Lower leg skin (tissue), 4 donors: ENCODE measurements at regions not wholly inside any gene's neighbourhood (a gene's known extent, or its start where the extent isn't known, plus 50 kb on each side); places are given as distances from the start of the nearest gene placed in this dataset.

Experiments used
- DNase-seq, 2 donors: peaks; one replicate each; pipeline ENCODE4 v3.0.0-alpha.2; 2019; ENCODE audit warnings: low spot score in 2 of 2
- H3K4me3 ChIP-seq: fragments of 200-600 bp; sonication (generic); 2 replicates; pipeline ENCODE4 v1.5.1; 2017; ENCODE audit warnings: mild to moderate bottlenecking, low read depth; ENCODE audit not compliant: poor library complexity, severe bottlenecking
- POLR2A ChIP-seq, 2 donors: fragments of 450-650 bp; IDR thresholded peaks; one replicate each; pipeline ENCODE4 v1.6.1; 2016 to 2017; ENCODE audit warnings: antibody characterized with exemption in 2 of 2, mild to moderate bottlenecking in 1 of 2, moderate library complexity in 1 of 2
- WGBS, 2 donors: methylation state at CpG; one replicate each; pipeline ENCODE4 v1.1.5; 2018; 5-methylcytosine and 5-hydroxymethylcytosine counted together
- intact Hi-C: fragments of 100-400 bp; cut with DNase I; formaldehyde crosslinking; loops from one replicate; pipeline ENCODE4 v1.15.0; 2023; ENCODE audit warnings: low total_unique reads
- TF ChIP-seq, protein P1 (sequence below), 3 donors: fragments of 450-650 bp; IDR thresholded peaks; one replicate each; pipeline ENCODE4 v1.5.1; 2016; ENCODE audit warnings: antibody characterized with exemption in 3 of 3, mild to moderate bottlenecking in 3 of 3, moderate library complexity in 2 of 3

DNA sequence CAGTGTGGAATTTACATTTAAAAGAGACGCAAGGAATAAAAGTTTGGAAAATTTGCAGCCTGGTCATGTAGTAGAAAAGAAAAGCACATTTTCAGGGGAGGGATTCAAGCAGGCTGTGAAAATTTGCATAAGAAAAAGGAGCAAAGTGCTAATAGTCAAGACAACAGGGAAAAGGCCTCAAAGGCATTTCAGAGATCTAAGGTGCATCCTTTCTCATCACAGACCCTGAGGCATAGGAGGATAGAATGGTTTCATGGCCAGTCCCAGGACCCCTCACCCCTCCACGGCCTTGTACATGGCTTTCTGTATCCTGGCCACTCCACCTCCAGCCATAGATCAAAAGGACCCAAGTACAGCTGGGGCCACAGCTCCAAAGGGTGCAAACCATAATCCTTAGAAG lies 380.5 kb upstream of the BRINP3 start:
- H3K4me3 ChIP-seq: no peak overlapping the region
- intact Hi-C loops: no loop called here
- WGBS, 2 donors: 80 to 88% methylated on average over 2 of the region's 2 CpGs
- DNase-seq: no peak
- no peak for TF ChIP-seq POLR2A (IDR thresholded peaks at IDR 0.05)
- TF ChIP-seq, protein P1, sequence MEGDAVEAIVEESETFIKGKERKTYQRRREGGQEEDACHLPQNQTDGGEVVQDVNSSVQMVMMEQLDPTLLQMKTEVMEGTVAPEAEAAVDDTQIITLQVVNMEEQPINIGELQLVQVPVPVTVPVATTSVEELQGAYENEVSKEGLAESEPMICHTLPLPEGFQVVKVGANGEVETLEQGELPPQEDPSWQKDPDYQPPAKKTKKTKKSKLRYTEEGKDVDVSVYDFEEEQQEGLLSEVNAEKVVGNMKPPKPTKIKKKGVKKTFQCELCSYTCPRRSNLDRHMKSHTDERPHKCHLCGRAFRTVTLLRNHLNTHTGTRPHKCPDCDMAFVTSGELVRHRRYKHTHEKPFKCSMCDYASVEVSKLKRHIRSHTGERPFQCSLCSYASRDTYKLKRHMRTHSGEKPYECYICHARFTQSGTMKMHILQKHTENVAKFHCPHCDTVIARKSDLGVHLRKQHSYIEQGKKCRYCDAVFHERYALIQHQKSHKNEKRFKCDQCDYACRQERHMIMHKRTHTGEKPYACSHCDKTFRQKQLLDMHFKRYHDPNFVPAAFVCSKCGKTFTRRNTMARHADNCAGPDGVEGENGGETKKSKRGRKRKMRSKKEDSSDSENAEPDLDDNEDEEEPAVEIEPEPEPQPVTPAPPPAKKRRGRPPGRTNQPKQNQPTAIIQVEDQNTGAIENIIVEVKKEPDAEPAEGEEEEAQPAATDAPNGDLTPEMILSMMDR (IDR thresholded peaks at IDR 0.05): no peak

DNA sequence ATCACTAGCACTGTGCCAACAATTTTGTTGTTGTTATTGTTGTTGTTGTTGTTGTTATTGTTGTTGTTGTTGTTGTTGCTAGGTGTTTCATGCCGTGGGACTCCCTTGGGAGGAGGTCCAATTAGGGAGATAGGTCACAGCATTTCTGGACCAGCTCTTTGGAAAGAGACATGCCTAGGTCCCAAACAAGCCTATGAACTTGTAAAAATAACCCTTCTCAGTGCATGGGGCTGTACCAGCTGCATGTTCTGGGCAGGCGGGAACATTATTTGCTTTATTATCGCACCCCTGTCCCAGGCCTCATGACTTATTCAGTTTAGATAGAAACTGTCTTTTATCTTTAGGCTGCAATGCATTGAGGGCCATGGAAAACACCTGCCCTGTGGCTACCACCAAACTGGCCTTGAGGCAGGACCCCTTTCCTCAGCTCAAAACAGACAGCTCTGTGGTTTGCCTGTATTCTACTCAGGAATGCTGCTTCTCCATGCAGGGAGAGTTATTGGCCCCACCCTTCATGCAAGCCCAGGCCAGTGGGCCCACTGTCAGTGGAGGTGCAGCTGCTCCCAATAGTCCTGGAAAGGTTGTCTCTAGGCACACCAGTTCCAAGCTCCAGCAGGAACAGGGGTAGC lies 386.5 kb upstream of the BRINP3 start:
- intact Hi-C loops: no loop called here

DNA sequence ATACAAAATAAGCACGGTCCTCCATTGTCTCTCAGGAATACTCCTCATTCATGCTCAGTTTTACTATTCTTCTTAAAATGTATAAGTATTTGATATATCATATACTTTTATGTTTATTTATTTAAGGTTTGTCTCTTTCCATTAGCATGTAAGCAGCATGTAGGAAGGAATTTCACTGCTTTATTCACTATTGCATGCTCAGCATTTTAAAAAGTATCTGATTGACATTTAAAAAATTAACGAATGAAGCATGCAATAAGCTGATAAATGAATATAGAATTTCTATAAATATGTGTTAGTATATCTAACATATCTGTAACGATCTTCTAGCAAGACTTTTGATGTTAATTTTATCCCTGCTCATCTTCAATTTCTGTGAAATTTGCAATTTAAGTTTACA lies 402.7 kb upstream of the BRINP3 start:
- WGBS, 2 donors: 61 to 66% methylated on average over 3 of the region's 3 CpGs
- no peak for DNase-seq
- no peak for TF ChIP-seq POLR2A (IDR thresholded peaks at IDR 0.05)
- TF ChIP-seq, protein P1 (IDR thresholded peaks at IDR 0.05): no peak
- intact Hi-C loops: no loop called here
- H3K4me3 ChIP-seq: no peak overlapping the region

More for the DNA sequence above, 386.5 kb upstream of the BRINP3 start:
- TF ChIP-seq POLR2A (IDR thresholded peaks at IDR 0.05): no peak
- TF ChIP-seq, protein P1 (IDR thresholded peaks at IDR 0.05): no peak
- 52 to 59% methylated on average over 3 of the region's 3 CpGs for WGBS, 2 donors
- H3K4me3 ChIP-seq: no peak overlapping the region
- no peak for DNase-seq

DNA sequence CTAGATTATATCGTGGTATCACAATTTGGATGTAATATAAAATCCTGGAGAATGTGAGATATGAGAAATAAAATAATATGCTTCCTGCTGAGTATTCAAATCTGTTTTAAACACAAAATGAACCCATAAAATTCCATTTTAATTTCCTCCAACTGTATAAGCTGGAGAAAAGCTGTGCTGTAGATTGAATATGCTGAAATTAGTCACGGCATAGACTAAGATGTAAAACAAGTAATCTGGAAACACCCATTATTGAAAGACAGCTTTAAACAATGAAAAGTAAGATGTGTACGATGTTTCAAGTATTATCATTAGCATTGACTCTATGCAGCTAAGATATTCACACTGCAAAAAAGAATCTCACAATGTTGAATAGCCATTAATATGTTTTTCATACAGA lies 403.4 kb upstream of the BRINP3 start:
- intact Hi-C loops: no loop called here
- DNase-seq: no peak
- H3K4me3 ChIP-seq: no peak overlapping the region
- WGBS, 2 donors: 62 to 64% methylated on average over 3 of the region's 3 CpGs
- no peak for TF ChIP-seq POLR2A (IDR thresholded peaks at IDR 0.05)
- TF ChIP-seq, protein P1 (IDR thresholded peaks at IDR 0.05): no peak

DNA sequence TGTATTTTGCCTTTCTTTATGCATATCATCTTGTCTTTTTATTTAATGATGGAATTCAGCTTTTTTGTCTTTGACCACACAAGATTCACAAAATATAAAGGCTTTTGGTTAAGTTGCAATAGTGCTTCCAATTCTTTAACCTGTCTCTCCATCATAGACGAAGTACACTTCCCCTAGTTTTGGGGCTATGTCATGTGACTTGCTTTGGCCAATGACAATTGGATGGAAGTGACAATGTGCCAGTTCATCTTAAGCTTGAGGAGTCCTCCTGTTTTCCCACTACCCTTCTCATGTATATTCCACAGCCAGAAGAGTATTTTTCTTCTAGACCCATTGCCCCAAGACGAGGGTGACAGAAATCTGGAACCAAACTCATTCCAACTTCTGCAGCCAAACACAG lies 419.6 kb upstream of the BRINP3 start:
- DNase-seq: no peak
- H3K4me3 ChIP-seq: no peak overlapping the region
- intact Hi-C loops: no loop called here
- 80 to 85% methylated on average over 2 of the region's 2 CpGs for WGBS, 2 donors
- TF ChIP-seq, protein P1 (IDR thresholded peaks at IDR 0.05): no peak
- no peak for TF ChIP-seq POLR2A (IDR thresholded peaks at IDR 0.05)

DNA sequence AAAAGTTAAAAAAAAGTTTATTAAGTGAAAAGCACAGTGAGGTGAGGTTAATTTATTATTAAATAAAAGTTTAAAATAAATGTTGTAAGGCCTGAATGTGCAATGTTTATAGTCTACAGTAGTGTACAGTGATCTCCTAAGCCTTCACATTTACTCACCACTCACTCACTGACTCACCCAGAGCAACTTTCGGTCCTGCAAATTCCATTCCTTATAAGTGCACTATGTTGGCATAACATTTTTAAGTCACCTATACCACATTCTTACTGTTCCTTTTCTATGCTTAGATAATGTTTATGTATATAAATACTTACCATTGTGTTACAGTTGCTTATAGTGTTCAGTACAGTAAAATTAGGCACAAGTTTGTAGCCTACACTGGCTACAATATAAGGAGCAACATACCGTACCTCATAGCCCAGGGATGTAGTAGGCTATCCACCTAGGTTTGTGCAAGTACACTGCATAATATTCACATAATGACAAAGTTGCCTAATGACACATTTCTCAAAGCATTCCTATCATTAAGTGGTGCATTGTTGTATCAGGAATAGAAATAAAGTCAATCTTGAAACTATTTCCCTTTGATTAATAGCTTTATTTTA lies 426.5 kb upstream of the BRINP3 start:
- DNase-seq: no peak
- 85 to 92% methylated on average over 2 of the region's 2 CpGs for WGBS, 2 donors
- H3K4me3 ChIP-seq: no peak overlapping the region
- intact Hi-C loops: no loop called here
- no peak for TF ChIP-seq POLR2A (IDR thresholded peaks at IDR 0.05)
- TF ChIP-seq, protein P1 (IDR thresholded peaks at IDR 0.05): no peak
